GM18870 (cell line): ENCODE measurements at regions not wholly inside any gene's neighbourhood (a gene's known extent, or its start where the extent isn't known, plus 50 kb on each side); places are given as distances from the start of the nearest gene placed in this dataset.

ENCODE experiments used
- ATAC-seq: cut with Tn5 transposase; IDR thresholded peaks from one replicate; pipeline ENCODE4 v1.9.1; 2021; ENCODE audit warnings: moderate library complexity; ENCODE audit not compliant: unreplicated experiment

GRCh38 chrX:5122181-5122678, 1106.4 kb downstream of the NLGN4X start:
- no peak for ATAC-seq

GRCh38 chrX:5117816-5118215, 1110.9 kb downstream of the NLGN4X start:
- ATAC-seq, result no peak

GRCh38 chrX:5113128-5113527, 1115.5 kb downstream of the NLGN4X start:
- ATAC-seq, result no peak

GRCh38 chrX:5100004-5100403, 1128.7 kb downstream of the NLGN4X start:
- no peak for ATAC-seq

- ATAC-seq, result no peak
These were observed 1142.3 kb downstream of the NLGN4X start for GRCh38 chrX:5086388-5086787.

- no peak for ATAC-seq
These were observed 1144.4 kb downstream of the NLGN4X start for GRCh38 chrX:5084279-5084678.

GRCh38 chrX:5082705-5083104, 1146.0 kb downstream of the NLGN4X start:
- no peak for ATAC-seq

GRCh38 chrX:5080791-5081190, 1147.9 kb downstream of the NLGN4X start:
- ATAC-seq, result no peak

GRCh38 chrX:5068550-5068949, 1160.1 kb downstream of the NLGN4X start:
- no peak for ATAC-seq

GRCh38 chrX:5057786-5058185, 1170.9 kb downstream of the NLGN4X start:
- no peak for ATAC-seq

GRCh38 chrX:5054852-5055251, 1173.8 kb downstream of the NLGN4X start:
- ATAC-seq, result no peak

GRCh38 chrX:5051831-5052491, 1176.7 kb downstream of the NLGN4X start:
- no peak for ATAC-seq

- no peak for ATAC-seq
These were observed 1186.1 kb downstream of the NLGN4X start for GRCh38 chrX:5042563-5042962.

GRCh38 chrX:5031792-5032191, 1196.9 kb downstream of the NLGN4X start:
- ATAC-seq, result no peak

- ATAC-seq, result no peak
These were observed 1213.2 kb downstream of the NLGN4X start for GRCh38 chrX:5015451-5015850.

- no peak for ATAC-seq
These were observed 1233.8 kb downstream of the NLGN4X start for GRCh38 chrX:4994855-4995254.

- ATAC-seq, result no peak
These were observed 1250.1 kb downstream of the NLGN4X start for GRCh38 chrX:4978613-4979012.

- no peak for ATAC-seq
These were observed 1257.0 kb downstream of the NLGN4X start for GRCh38 chrX:4971646-4972045.

- no peak for ATAC-seq
These were observed 1250.7 kb upstream of the PRKX start for GRCh38 chrX:4964112-4964511.

GRCh38 chrX:4963432-4963831, 1250.0 kb upstream of the PRKX start:
- no peak for ATAC-seq

- ATAC-seq, result no peak
These were observed 1231.3 kb upstream of the PRKX start for GRCh38 chrX:4944767-4945166.

- ATAC-seq, result peak; percentile 30
These were observed 1222.9 kb upstream of the PRKX start for GRCh38 chrX:4936315-4936714.

GRCh38 chrX:4935846-4936245, 1222.4 kb upstream of the PRKX start:
- peak; percentile 69 for ATAC-seq
